Upper lobe of left lung (tissue), 6 donors: ENCODE measurements at regions not wholly inside any gene's neighbourhood (a gene's known extent, or its start where the extent isn't known, plus 50 kb on each side); places are given as distances from the start of the nearest gene placed in this dataset.

Experiments
- ATAC-seq, 2 donors: fragments of 200-7000 bp; cut with Tn5 transposase; one replicate each; pipeline ENCODE4 v1.9.1; 2022; ENCODE audit warnings: mild to moderate bottlenecking in 2 of 2, moderate library complexity in 2 of 2; ENCODE audit not compliant: low FRiP score in 2 of 2
- DNase-seq, 2 donors: peaks; one replicate each; pipeline ENCODE4 v3.0.0-alpha.2; 2019 to 2020
- H3K27ac ChIP-seq, 4 donors: fragments of 200-600 bp; sonication (generic); one replicate each; pipeline ENCODE4 v1.5.1; 2016 to 2019
- H3K27me3 ChIP-seq, 4 donors: fragments of 200-600 bp; sonication (generic); one replicate each; pipeline ENCODE4 v1.5.1; 2017 to 2019
- H3K36me3 ChIP-seq, 4 donors: fragments of 200-600 bp; sonication (generic); one replicate each; pipeline ENCODE4 v1.5.1; 2016 to 2019
- H3K4me1 ChIP-seq, 4 donors: fragments of 200-600 bp; sonication (generic); one replicate each; pipeline ENCODE4 v1.5.1; 2018 to 2019
- H3K4me3 ChIP-seq, 4 donors: fragments of 200-600 bp; sonication (generic); one replicate each; pipeline ENCODE4 v1.5.1; 2017 to 2019; ENCODE audit warnings: mild to moderate bottlenecking in 2 of 4, moderate library complexity in 1 of 4
- H3K9me3 ChIP-seq, 4 donors: fragments of 200-600 bp; sonication (generic); one replicate each; pipeline ENCODE4 v1.5.1; 2018 to 2019
- EP300 ChIP-seq, 4 donors: sonication (generic); formaldehyde crosslinking; IDR thresholded peaks; one replicate each; pipeline ENCODE4 v1.5.1; 2017; ENCODE audit warnings: antibody characterized with exemption in 4 of 4, control low read depth in 2 of 4
- POLR2A ChIP-seq, 4 donors: fragments of 450-650 bp; IDR thresholded peaks; one replicate each; pipeline ENCODE4 v1.5.1; 2016 to 2017; ENCODE audit warnings: antibody characterized with exemption in 4 of 4, mild to moderate bottlenecking in 2 of 4
- POLR2AphosphoS5 ChIP-seq, 2 donors: sonication (generic); formaldehyde crosslinking; IDR thresholded peaks; one replicate each; pipeline ENCODE4 v1.5.1; 2017; ENCODE audit warnings: antibody characterized with exemption in 2 of 2
- WGBS, 2 donors: methylation state at CpG; one replicate each; pipeline ENCODE4 v1.1.5; 2017 to 2018; 5-methylcytosine and 5-hydroxymethylcytosine counted together
- TF ChIP-seq, protein P1 (sequence below), 6 experiments: fragments of 450-650 bp in 4 of 6; fragments of 200-600 bp in 2 of 6; sonication (generic) in 2 of 6; IDR thresholded peaks; one replicate each; pipeline ENCODE4 v1.5.1; 2016 to 2019; ENCODE audit warnings: antibody characterized with exemption in 6 of 6
- donor health status: DM: no; HTN: no; CAD: no; lungs with moderate emphysema.
- donor health status: DM: no; HTN: yes; CAD: no; lungs with severe emphysema.

DNA sequence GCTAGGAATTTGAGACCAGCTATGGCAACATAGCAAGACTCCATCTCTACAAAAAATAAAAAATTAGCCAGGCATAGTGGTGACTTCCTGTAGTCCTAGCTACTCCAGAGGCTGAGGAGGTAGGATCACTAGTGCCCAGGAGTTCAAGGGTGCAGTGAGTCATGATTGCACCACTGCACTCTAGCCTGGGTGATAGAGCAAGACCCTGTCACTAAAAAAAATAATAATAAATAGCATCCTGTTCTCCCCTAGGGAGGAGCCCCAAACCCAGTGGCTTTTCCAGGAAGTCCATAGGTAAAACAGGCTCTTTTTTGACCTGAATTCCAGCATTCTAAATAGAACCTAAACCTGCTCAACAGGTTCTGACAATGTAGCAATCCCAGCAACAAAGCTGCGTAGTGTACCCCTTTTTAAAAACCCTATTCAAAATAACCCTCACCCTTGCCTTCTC is 192.0 kb downstream of the ALDH8A1 start:
- TF ChIP-seq EP300 (IDR thresholded peaks at IDR 0.05) (no peak), POLR2A (IDR thresholded peaks at IDR 0.05) (no peak), POLR2AphosphoS5 (IDR thresholded peaks at IDR 0.05) (no peak)
- TF ChIP-seq, protein P1, sequence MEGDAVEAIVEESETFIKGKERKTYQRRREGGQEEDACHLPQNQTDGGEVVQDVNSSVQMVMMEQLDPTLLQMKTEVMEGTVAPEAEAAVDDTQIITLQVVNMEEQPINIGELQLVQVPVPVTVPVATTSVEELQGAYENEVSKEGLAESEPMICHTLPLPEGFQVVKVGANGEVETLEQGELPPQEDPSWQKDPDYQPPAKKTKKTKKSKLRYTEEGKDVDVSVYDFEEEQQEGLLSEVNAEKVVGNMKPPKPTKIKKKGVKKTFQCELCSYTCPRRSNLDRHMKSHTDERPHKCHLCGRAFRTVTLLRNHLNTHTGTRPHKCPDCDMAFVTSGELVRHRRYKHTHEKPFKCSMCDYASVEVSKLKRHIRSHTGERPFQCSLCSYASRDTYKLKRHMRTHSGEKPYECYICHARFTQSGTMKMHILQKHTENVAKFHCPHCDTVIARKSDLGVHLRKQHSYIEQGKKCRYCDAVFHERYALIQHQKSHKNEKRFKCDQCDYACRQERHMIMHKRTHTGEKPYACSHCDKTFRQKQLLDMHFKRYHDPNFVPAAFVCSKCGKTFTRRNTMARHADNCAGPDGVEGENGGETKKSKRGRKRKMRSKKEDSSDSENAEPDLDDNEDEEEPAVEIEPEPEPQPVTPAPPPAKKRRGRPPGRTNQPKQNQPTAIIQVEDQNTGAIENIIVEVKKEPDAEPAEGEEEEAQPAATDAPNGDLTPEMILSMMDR (IDR thresholded peaks at IDR 0.05) = no peak
- WGBS, 2 donors = 63 to 71% methylated on average over 1 of the region's 1 CpG
- H3K36me3 ChIP-seq = no peaks in the 10 kb centered on the region
- H3K9me3 ChIP-seq = no peaks in the 10 kb centered on the region
- no peak overlapping the region for H3K4me3 ChIP-seq
- ATAC-seq (peak in 1 of 2 donors; percentile 59), DNase-seq (peak in 1 of 2 donors; percentile 77)
- no peaks in the 10 kb centered on the region for H3K27me3 ChIP-seq
- H3K4me1 ChIP-seq = no peaks in the 10 kb centered on the region
- H3K27ac ChIP-seq = no peak overlapping the region

DNA sequence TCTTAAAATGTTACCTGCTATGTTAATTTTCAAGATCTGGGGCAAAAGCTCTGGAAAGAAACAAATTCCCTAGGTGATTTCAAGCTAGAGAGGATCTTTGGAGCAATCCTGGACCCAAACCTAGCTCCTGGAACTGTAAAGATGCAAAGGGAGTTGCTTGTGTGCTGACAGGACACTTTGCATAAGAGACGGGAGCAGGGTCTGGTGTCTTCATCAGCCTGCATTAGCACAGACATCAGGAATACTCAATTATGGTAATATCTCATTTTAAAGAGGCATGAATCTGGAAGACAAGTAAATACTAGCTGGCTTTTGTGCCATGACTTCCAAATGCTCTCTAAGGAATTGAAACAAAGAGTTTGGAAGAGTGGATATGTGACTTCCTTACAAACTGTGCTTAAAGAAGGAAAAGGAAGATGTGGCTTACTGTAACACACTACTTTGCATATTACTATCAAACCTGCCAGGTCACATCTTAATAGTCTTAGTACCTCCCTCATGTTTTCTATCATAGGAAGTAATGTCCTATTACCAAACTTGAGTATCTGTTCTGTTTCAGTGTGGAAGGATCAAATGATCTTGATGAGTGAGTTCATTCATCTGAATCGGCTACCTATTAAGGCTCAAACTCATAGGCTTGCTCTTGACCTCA is 193.4 kb downstream of the ALDH8A1 start:
- WGBS, 2 donors = 87 to 91% methylated on average over 2 of the region's 2 CpGs
- no peak for TF ChIP-seq EP300 (IDR thresholded peaks at IDR 0.05)
- TF ChIP-seq, protein P1 (IDR thresholded peaks at IDR 0.05) = no peak
- TF ChIP-seq POLR2AphosphoS5 (IDR thresholded peaks at IDR 0.05) = no peak
- TF ChIP-seq POLR2A (IDR thresholded peaks at IDR 0.05) = no peak
- no peak overlapping the region for H3K4me3 ChIP-seq

DNA sequence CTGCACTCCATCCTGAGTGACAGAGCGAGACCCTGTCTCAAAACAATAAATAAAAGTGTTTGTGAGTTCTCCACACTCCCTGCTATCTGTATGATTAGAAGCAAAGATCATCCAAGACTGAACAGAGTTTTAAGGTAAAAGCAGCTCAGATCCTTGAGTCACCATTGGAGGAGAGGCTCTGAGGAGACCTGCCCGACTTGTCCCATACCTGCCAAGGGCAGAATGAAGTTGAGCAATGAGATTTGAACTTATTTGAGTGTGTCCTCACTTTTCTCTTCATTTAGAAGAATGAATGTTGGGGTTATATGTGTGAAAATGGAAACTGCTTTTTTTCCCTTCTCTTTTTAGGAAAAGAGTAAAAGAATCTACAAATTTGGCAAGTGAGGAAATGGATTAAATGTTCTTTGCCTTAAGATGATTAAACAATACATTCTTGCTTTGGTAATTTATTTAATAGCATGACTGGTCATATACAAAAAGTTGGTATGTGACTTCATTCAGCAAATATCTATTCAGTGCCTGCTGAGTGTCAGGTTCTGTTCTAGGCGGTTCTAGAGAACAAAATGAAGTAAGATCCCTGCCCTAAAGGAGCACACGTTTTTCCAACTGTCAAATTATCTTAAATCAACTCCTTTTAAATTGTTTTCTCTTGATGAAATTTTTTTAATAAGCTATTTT is 195.7 kb downstream of the ALDH8A1 start:
- no peak for ATAC-seq
- Histone ChIP-seq H3K27ac (no peak overlapping the region), H3K9me3 (no peaks in the 10 kb centered on the region), H3K27me3 (no peaks in the 10 kb centered on the region), H3K4me3 (no peak overlapping the region), H3K4me1 (no peaks in the 10 kb centered on the region), H3K36me3 (no peaks in the 10 kb centered on the region)
- TF ChIP-seq EP300 (IDR thresholded peaks at IDR 0.05) (no peak), POLR2A (IDR thresholded peaks at IDR 0.05) (no peak), POLR2AphosphoS5 (IDR thresholded peaks at IDR 0.05) (no peak)
- TF ChIP-seq, protein P1 (IDR thresholded peaks at IDR 0.05) = no peak
- WGBS, 2 donors = 80 to 84% methylated on average over 4 of the region's 4 CpGs
- DNase-seq = no peak

More for the DNA sequence above, 193.4 kb downstream of the ALDH8A1 start:
- Histone ChIP-seq H3K4me1 (no peaks in the 10 kb centered on the region), H3K27ac (no peak overlapping the region), H3K27me3 (no peaks in the 10 kb centered on the region), H3K9me3 (no peaks in the 10 kb centered on the region), H3K36me3 (no peaks in the 10 kb centered on the region)
- ATAC-seq (no peak), DNase-seq (no peak)

DNA sequence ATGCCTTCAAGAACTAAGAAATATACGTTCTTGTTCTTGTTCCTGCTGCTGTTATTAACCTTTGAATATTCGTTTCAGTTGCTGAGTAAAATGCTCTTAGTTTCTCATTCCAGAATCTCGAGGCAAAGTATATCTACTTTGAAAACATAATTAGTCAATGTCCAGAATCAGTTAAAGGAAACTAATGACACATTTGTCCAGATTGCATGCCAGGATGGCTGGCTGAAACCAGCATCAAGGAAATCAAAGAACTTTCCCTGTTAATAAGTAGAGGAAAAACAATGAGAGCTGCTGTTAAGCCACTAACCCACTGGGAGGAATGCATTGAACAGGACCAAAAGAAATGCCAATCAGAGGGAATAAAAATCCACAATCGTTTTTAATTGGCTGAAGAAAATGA is 196.9 kb downstream of the ALDH8A1 start:
- Histone ChIP-seq H3K36me3 (no peaks in the 10 kb centered on the region), H3K27ac (peak overlapping the region in 1 of 4 donors; percentile 42), H3K4me1 (no peaks in the 10 kb centered on the region), H3K27me3 (no peaks in the 10 kb centered on the region), H3K4me3 (no peak overlapping the region), H3K9me3 (no peaks in the 10 kb centered on the region)
- no peak for ATAC-seq
- WGBS, 2 donors = 37 to 52% methylated on average over 4 of the region's 4 CpGs
- TF ChIP-seq EP300 (IDR thresholded peaks at IDR 0.05) (no peak), POLR2A (IDR thresholded peaks at IDR 0.05) (no peak), POLR2AphosphoS5 (IDR thresholded peaks at IDR 0.05) (no peak)
- TF ChIP-seq, protein P1 (IDR thresholded peaks at IDR 0.05) = no peak
- no peak for DNase-seq
